HCT116 (cell line): ENCODE measurements at regions not wholly inside any gene's neighbourhood (a gene's known extent, or its start where the extent isn't known, plus 50 kb on each side); places are given as distances from the start of the nearest gene placed in this dataset.
"Not testable (repeated sequence)": the region's sequence is repeated elsewhere in the genome, so short reads cannot be mapped to it uniquely, and the experiment has no call there.

Experiments
- CEBPB ChIP-seq: IDR thresholded peaks from 2 replicates; pipeline ENCODE4 v1.6.1; 2012; ENCODE audit warnings: low read depth
- EGR1 ChIP-seq: IDR thresholded peaks from 2 replicates; pipeline ENCODE4 v1.6.1; 2012; ENCODE audit warnings: low read depth
- POLR2A ChIP-seq: IDR thresholded peaks from 2 replicates; pipeline ENCODE4 v1.7.0; 2011; ENCODE audit warnings: borderline replicate concordance; ENCODE audit not compliant: insufficient read depth, insufficient read length; ENCODE audit errors: extremely low read depth
- POLR2AphosphoS5 ChIP-seq: IDR thresholded peaks from 2 replicates; pipeline ENCODE4 v1.6.1; 2011; ENCODE audit warnings: mild to moderate bottlenecking, low read depth, low read length, moderate library complexity
- SIN3A ChIP-seq: IDR thresholded peaks from 2 replicates; pipeline ENCODE4 v1.6.1; 2012; ENCODE audit warnings: low read depth
- SP1 ChIP-seq: IDR thresholded peaks from 2 replicates; pipeline ENCODE4 v1.6.1; 2012; ENCODE audit warnings: low read depth
- TCF7L2 ChIP-seq: IDR thresholded peaks from 2 replicates; pipeline ENCODE4 v1.7.0; 2011; ENCODE audit warnings: borderline replicate concordance, inconsistent platforms; ENCODE audit not compliant: insufficient read depth, insufficient read length; ENCODE audit errors: extremely low read depth
- YY1 ChIP-seq: IDR thresholded peaks from 2 replicates; pipeline ENCODE4 v1.6.1; 2011; ENCODE audit warnings: low read length, low read depth, moderate library complexity, mild to moderate bottlenecking; ENCODE audit not compliant: insufficient replicate concordance; ENCODE audit errors: extremely low read depth
- ZFX ChIP-seq: fragments of 450-650 bp; IDR thresholded peaks from 2 replicates; pipeline ENCODE4 v1.6.1; 2017
- ZNF274 ChIP-seq: fragments of 200-500 bp; sonication (Bioruptor generic); IDR thresholded peaks from 2 replicates; pipeline ENCODE4 v1.6.1; 2014; ENCODE audit warnings: mild to moderate bottlenecking, low read depth, low read length, inconsistent platforms
- TF ChIP-seq, protein P1 (sequence below), 3 experiments: fragments of 200-600 bp in 1 of 3; sonication (generic) in 1 of 3; IDR thresholded peaks in 2 of 3; conservative IDR thresholded peaks in 1 of 3; 2 replicates each; pipeline ENCODE4 v1.5.1; 2012 to 2017; ENCODE audit warnings: low read depth in 2 of 3, low read length in 2 of 3, antibody characterized with exemption in 1 of 3, borderline replicate concordance in 1 of 3, control low read depth in 1 of 3, mild to moderate bottlenecking in 1 of 3, mixed read lengths in 1 of 3, mixed run types in 1 of 3, moderate library complexity in 1 of 3; ENCODE audit not compliant: insufficient read depth in 1 of 3
- TF ChIP-seq, protein P2 (sequence below): IDR thresholded peaks from 2 replicates; pipeline ENCODE4 v1.6.1; 2012
- TF ChIP-seq, protein P3 (sequence below): IDR thresholded peaks from 2 replicates; pipeline ENCODE4 v1.6.1; 2012; ENCODE audit warnings: low read depth
- TF ChIP-seq, protein P4 (sequence below): IDR thresholded peaks from 2 replicates; pipeline ENCODE4 v1.6.1; 2012

DNA sequence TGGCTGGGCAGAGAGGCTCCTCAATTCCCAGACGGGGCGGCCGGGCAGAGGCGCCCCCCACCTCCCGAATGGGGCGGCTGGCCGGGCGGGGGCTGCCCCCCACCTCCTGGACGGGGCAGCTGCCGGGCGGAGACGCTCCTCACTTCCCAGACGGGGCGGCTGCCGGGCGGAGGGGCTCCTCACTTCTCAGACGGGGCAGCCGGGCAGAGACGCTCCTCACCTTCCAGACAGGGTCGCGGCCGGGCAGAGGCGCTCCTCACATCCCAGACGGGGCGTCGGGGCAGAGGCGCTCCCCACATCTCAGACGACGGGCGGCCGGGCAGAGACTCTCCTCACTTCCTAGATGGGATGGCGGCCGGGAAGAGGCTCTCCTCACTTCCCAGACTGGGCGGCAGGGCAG is 214.1 kb downstream of the SOX2 start:
- TF ChIP-seq, protein P1, sequence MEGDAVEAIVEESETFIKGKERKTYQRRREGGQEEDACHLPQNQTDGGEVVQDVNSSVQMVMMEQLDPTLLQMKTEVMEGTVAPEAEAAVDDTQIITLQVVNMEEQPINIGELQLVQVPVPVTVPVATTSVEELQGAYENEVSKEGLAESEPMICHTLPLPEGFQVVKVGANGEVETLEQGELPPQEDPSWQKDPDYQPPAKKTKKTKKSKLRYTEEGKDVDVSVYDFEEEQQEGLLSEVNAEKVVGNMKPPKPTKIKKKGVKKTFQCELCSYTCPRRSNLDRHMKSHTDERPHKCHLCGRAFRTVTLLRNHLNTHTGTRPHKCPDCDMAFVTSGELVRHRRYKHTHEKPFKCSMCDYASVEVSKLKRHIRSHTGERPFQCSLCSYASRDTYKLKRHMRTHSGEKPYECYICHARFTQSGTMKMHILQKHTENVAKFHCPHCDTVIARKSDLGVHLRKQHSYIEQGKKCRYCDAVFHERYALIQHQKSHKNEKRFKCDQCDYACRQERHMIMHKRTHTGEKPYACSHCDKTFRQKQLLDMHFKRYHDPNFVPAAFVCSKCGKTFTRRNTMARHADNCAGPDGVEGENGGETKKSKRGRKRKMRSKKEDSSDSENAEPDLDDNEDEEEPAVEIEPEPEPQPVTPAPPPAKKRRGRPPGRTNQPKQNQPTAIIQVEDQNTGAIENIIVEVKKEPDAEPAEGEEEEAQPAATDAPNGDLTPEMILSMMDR (IDR thresholded peaks at IDR 0.05 in 2 of 3, conservative IDR thresholded peaks at IDR 0.05 in 1 of 3; ENCODE audit: borderline replicate concordance in 1 of 3, insufficient read depth in 1 of 3, low read depth in 2 of 3, low read length in 2 of 3) = not testable (repeated sequence)
- TF ChIP-seq SP1, POLR2AphosphoS5, YY1, ZNF274, POLR2A, SIN3A, TCF7L2, CEBPB, ZFX, EGR1: not testable (repeated sequence)
- TF ChIP-seq, protein P2, sequence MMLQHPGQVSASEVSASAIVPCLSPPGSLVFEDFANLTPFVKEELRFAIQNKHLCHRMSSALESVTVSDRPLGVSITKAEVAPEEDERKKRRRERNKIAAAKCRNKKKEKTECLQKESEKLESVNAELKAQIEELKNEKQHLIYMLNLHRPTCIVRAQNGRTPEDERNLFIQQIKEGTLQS = not testable (repeated sequence)
- TF ChIP-seq, protein P3, sequence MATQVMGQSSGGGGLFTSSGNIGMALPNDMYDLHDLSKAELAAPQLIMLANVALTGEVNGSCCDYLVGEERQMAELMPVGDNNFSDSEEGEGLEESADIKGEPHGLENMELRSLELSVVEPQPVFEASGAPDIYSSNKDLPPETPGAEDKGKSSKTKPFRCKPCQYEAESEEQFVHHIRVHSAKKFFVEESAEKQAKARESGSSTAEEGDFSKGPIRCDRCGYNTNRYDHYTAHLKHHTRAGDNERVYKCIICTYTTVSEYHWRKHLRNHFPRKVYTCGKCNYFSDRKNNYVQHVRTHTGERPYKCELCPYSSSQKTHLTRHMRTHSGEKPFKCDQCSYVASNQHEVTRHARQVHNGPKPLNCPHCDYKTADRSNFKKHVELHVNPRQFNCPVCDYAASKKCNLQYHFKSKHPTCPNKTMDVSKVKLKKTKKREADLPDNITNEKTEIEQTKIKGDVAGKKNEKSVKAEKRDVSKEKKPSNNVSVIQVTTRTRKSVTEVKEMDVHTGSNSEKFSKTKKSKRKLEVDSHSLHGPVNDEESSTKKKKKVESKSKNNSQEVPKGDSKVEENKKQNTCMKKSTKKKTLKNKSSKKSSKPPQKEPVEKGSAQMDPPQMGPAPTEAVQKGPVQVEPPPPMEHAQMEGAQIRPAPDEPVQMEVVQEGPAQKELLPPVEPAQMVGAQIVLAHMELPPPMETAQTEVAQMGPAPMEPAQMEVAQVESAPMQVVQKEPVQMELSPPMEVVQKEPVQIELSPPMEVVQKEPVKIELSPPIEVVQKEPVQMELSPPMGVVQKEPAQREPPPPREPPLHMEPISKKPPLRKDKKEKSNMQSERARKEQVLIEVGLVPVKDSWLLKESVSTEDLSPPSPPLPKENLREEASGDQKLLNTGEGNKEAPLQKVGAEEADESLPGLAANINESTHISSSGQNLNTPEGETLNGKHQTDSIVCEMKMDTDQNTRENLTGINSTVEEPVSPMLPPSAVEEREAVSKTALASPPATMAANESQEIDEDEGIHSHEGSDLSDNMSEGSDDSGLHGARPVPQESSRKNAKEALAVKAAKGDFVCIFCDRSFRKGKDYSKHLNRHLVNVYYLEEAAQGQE = not testable (repeated sequence)
- TF ChIP-seq, protein P4, sequence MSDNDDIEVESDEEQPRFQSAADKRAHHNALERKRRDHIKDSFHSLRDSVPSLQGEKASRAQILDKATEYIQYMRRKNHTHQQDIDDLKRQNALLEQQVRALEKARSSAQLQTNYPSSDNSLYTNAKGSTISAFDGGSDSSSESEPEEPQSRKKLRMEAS = not testable (repeated sequence)
